B cell (primary cell): ENCODE measurements at regions not wholly inside any gene's neighbourhood (a gene's known extent, or its start where the extent isn't known, plus 50 kb on each side); places are given as distances from the start of the nearest gene placed in this dataset.

Experiments
- ATAC-seq: fragments of 200-7000 bp; cut with Tn5 transposase; one replicate; pipeline ENCODE4 v1.10.0; 2021; ENCODE audit warnings: low read depth, mild to moderate bottlenecking, moderate number of reproducible peaks, moderate library complexity
- CTCF ChIA-PET: fragments of 350-600 bp; sonication (Branson Sonifier 250); formaldehyde crosslinking; loops from one replicate; lab custom pipeline; 2021; ENCODE audit warnings: antibody characterized with exemption, inconsistent platforms; lab: Charles Lee
- POLR2A ChIA-PET: fragments of 350-600 bp; sonication (Branson Sonifier 250); formaldehyde crosslinking; loops from one replicate; lab custom pipeline; 2021; ENCODE audit warnings: antibody characterized with exemption; lab: Charles Lee
- DNase-seq: peaks from one replicate; pipeline ENCODE4 v3.0.0; 2013
- H2AFZ ChIP-seq: 2 replicates; pipeline ENCODE4 v1.6.1; 2012; ENCODE audit warnings: mild to moderate bottlenecking, low read depth, low read length; ENCODE audit not compliant: insufficient read depth, poor library complexity, severe bottlenecking
- H3K27ac ChIP-seq, 2 donors: 1 replicate in 1 of 2; 2 replicates in 1 of 2; pipeline ENCODE4 v1.5.1; 2012 to 2013; ENCODE audit warnings: low read length in 2 of 2, mild to moderate bottlenecking in 2 of 2, moderate library complexity in 1 of 2
- H3K27me3 ChIP-seq, 4 experiments: fragments of 200-600 bp in 1 of 4; sonication (generic) in 1 of 4; replicated peaks in 1 of 4; 1 replicate in 2 of 4; 2 replicates in 2 of 4; pipeline versions ENCODE4 v1.6.1 to v1.7.0; 2013 to 2016; ENCODE audit warnings: low read length in 3 of 4, mild to moderate bottlenecking in 2 of 4, mixed read lengths in 1 of 4, moderate library complexity in 1 of 4; ENCODE audit not compliant: insufficient read depth in 4 of 4, control insufficient read depth in 3 of 4; ENCODE audit errors: control extremely low read depth in 1 of 4
- H3K36me3 ChIP-seq, 2 experiments: replicated peaks in 1 of 2; 1 replicate in 1 of 2; 2 replicates in 1 of 2; pipeline versions ENCODE4 v1.6.1 to v1.7.1; 2013; ENCODE audit warnings: low read length in 1 of 2; ENCODE audit not compliant: insufficient read depth in 2 of 2, control insufficient read depth in 1 of 2; ENCODE audit errors: control extremely low read depth in 1 of 2, extremely low read depth in 1 of 2
- H3K4me1 ChIP-seq, 2 donors: fragments of 200-600 bp in 1 of 2; sonication (generic) in 1 of 2; 1 replicate in 1 of 2; 2 replicates in 1 of 2; pipeline versions ENCODE4 v1.5.1 to v1.6.1; 2013 to 2017; ENCODE audit warnings: low read length in 2 of 2; ENCODE audit not compliant: control insufficient read depth in 2 of 2, insufficient read depth in 2 of 2
- H3K4me2 ChIP-seq: replicated peaks from 2 replicates; pipeline ENCODE3; 2012; ENCODE audit warnings: mild to moderate bottlenecking, low read depth, low read length; ENCODE audit not compliant: poor library complexity, severe bottlenecking
- H3K4me3 ChIP-seq, 5 experiments: fragments of 200-600 bp in 1 of 5; sonication (generic) in 1 of 5; 1 replicate in 3 of 5; 2 replicates in 2 of 5; pipeline versions ENCODE4 v1.5.1 to v1.7.0; 2011 to 2016; ENCODE audit warnings: low read length in 4 of 5, mild to moderate bottlenecking in 4 of 5, low read depth in 2 of 5, control low read depth in 1 of 5, moderate library complexity in 1 of 5; ENCODE audit not compliant: insufficient read depth in 1 of 5; ENCODE audit errors: control extremely low read depth in 1 of 5, extremely low read depth in 1 of 5
- H3K79me2 ChIP-seq: fragments of 200-600 bp; sonication (generic); one replicate; pipeline ENCODE4 v1.6.0; 2016; ENCODE audit warnings: low read length; ENCODE audit not compliant: control insufficient read depth, insufficient read depth
- H3K9ac ChIP-seq: fragments of 200-600 bp; sonication (generic); 2 replicates; pipeline ENCODE4 v1.6.1; 2017; ENCODE audit warnings: mild to moderate bottlenecking, low read length, moderate library complexity
- H3K9me3 ChIP-seq, 3 donors: one replicate each; pipeline versions ENCODE4 v1.6.1 to v1.7.1; 2013; ENCODE audit warnings: low read length in 2 of 3; ENCODE audit not compliant: control insufficient read depth in 2 of 3, insufficient read depth in 1 of 3; ENCODE audit errors: control extremely low read depth in 1 of 3
- H4K20me1 ChIP-seq: 2 replicates; pipeline ENCODE4 v1.6.0; 2012; ENCODE audit warnings: mild to moderate bottlenecking, low read length; ENCODE audit not compliant: insufficient read depth, control insufficient read depth, poor library complexity, severe bottlenecking
- H3K27ac Mint-ChIP-seq: one replicate; pipeline ENCODE4 v1.8.0; 2021; ENCODE audit warnings: mixed read lengths
- H3K27me3 Mint-ChIP-seq: one replicate; pipeline ENCODE4 v1.8.0; 2021; ENCODE audit warnings: mixed read lengths
- H3K4me1 Mint-ChIP-seq: one replicate; pipeline ENCODE4 v1.8.0; 2021; ENCODE audit warnings: mixed read lengths
- H3K4me3 Mint-ChIP-seq: one replicate; pipeline ENCODE4 v1.8.0; 2021; ENCODE audit warnings: mixed read lengths
- H3K9me3 Mint-ChIP-seq: one replicate; pipeline ENCODE4 v1.8.0; 2022; ENCODE audit warnings: mixed read lengths; ENCODE audit not compliant: insufficient read depth
- EZH2 ChIP-seq: IDR thresholded peaks from 2 replicates; pipeline ENCODE4 v1.6.1; 2012; ENCODE audit warnings: borderline replicate concordance, low read depth, mild to moderate bottlenecking, moderate library complexity, low read length; ENCODE audit not compliant: insufficient read depth, poor library complexity, severe bottlenecking
- WGBS: methylation state at CpG from one replicate; pipeline ENCODE4 v1.1.5; 2013; ENCODE audit warnings: missing lambda C conversion rate; ENCODE audit not compliant: insufficient coverage; 5-methylcytosine and 5-hydroxymethylcytosine counted together
- intact Hi-C: fragments of 100-400 bp; cut with micrococcal nuclease; formaldehyde crosslinking; loops from one replicate; pipeline ENCODE4 v1.10.0; 2022
- TF ChIP-seq, protein P1 (sequence below): fragments of 200-600 bp; IDR thresholded peaks from one replicate; pipeline ENCODE4 v1.8.0; 2022; ENCODE audit warnings: antibody characterized with exemption, mild to moderate bottlenecking

DNA sequence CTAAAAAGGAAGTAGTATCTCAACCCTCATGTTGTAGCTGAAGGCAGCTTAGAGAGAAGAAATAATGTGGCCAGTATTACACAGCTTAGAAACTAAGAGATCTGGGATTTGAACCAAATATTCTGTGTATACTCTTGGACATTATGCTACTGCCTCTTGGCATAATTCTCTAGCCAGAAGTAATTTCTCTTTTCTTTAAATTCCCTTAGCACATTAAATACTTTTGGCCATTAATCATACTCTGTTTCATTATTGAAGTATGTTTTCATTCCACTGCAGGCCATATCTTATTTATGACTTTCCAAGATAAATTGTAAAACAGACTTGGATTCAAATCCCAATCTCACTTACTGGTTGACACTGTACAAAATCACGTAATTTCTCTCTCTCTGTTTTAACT, 181.3 kb upstream of the SPAG17 start:
- no peak for TF ChIP-seq EZH2
- TF ChIP-seq, protein P1, sequence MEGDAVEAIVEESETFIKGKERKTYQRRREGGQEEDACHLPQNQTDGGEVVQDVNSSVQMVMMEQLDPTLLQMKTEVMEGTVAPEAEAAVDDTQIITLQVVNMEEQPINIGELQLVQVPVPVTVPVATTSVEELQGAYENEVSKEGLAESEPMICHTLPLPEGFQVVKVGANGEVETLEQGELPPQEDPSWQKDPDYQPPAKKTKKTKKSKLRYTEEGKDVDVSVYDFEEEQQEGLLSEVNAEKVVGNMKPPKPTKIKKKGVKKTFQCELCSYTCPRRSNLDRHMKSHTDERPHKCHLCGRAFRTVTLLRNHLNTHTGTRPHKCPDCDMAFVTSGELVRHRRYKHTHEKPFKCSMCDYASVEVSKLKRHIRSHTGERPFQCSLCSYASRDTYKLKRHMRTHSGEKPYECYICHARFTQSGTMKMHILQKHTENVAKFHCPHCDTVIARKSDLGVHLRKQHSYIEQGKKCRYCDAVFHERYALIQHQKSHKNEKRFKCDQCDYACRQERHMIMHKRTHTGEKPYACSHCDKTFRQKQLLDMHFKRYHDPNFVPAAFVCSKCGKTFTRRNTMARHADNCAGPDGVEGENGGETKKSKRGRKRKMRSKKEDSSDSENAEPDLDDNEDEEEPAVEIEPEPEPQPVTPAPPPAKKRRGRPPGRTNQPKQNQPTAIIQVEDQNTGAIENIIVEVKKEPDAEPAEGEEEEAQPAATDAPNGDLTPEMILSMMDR, result no peak
- no peaks in the 10 kb centered on the region for H3K4me1 ChIP-seq
- no peaks in the 10 kb centered on the region for H3K27me3 Mint-ChIP-seq
- DNase-seq (no peak), ATAC-seq (no peak)
- intact Hi-C loops, result no loop called here
- H3K4me1 Mint-ChIP-seq, result no peaks in the 10 kb centered on the region
- WGBS, result no CpG with 5 or more reads among the region's 1 CpG
- H2AFZ ChIP-seq, result no peak overlapping the region
- H3K4me3 Mint-ChIP-seq, result no peak overlapping the region
- H3K9me3 ChIP-seq, result peaks cover 0 to 10% (median 6%) of the 10 kb centered on the region in 3 donors
- H3K79me2 ChIP-seq, result no peaks in the 10 kb centered on the region
- H3K9me3 Mint-ChIP-seq, result peaks cover 15% of the 10 kb centered on the region
- ChIA-PET POLR2A (no interaction called here), CTCF (no interaction called here)
- H3K27ac ChIP-seq, result no peak overlapping the region
- H3K9ac ChIP-seq, result no peak overlapping the region
- no peaks in the 10 kb centered on the region for H3K36me3 ChIP-seq
- H3K4me3 ChIP-seq, result no peak overlapping the region
- H3K4me2 ChIP-seq, result no peak overlapping the region
- no peaks in the 10 kb centered on the region for H4K20me1 ChIP-seq
- no peak overlapping the region for H3K27ac Mint-ChIP-seq
- no peaks in the 10 kb centered on the region for H3K27me3 ChIP-seq

DNA sequence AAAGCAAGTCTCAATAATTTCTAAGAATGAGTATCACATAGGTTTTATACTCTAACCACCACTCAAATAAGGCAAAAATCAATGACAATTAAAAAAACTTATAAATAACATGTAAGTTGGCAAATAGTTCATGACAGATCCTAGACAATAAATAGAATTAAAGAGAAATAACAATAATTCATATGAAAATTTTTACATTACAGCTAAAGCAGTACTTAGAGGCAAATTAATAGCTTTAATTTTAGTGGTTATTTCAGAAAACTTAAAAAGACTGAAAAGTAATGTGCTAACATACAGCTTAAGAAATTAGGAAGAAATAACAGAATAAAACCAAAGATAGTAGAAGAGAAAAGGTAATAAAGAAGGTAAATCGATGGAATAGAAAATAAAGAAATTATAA, 179.9 kb upstream of the SPAG17 start:
- DNase-seq, result no peak
- POLR2A ChIA-PET, result no interaction called here
- Mint-ChIP-seq H3K4me3 (no peak overlapping the region), H3K4me1 (no peaks in the 10 kb centered on the region), H3K27ac (no peak overlapping the region), H3K27me3 (no peaks in the 10 kb centered on the region), H3K9me3 (peaks cover 11% of the 10 kb centered on the region)
- TF ChIP-seq, protein P1, result no peak
- no peak for TF ChIP-seq EZH2
- no peak overlapping the region for H2AFZ ChIP-seq
- no CpG with 5 or more reads among the region's 1 CpG for WGBS
- H3K79me2 ChIP-seq, result no peaks in the 10 kb centered on the region
- CTCF ChIA-PET, result no interaction called here
- H3K36me3 ChIP-seq, result no peaks in the 10 kb centered on the region
- no peaks in the 10 kb centered on the region for H3K27me3 ChIP-seq
- no peak overlapping the region for H3K27ac ChIP-seq
- intact Hi-C loops, result no loop called here
- no peak overlapping the region for H3K9ac ChIP-seq
- no peaks in the 10 kb centered on the region for H3K4me1 ChIP-seq
- no peak for ATAC-seq
- H3K4me3 ChIP-seq, result no peak overlapping the region
- H4K20me1 ChIP-seq, result no peaks in the 10 kb centered on the region
- no peak overlapping the region for H3K4me2 ChIP-seq
- H3K9me3 ChIP-seq, result peaks cover 0 to 8% (median 6%) of the 10 kb centered on the region in 3 donors
